Stimulated activated CD8-positive, alpha-beta memory T cell treated with anti-CD3 and anti-CD28 coated beads, Interleukin-15, amount 100 ng/mL, for 1 hour (primary cell): ENCODE measurements at regions not wholly inside any gene's neighbourhood (a gene's known extent, or its start where the extent isn't known, plus 50 kb on each side); places are given as distances from the start of the nearest gene placed in this dataset.

Source experiments
- DNase-seq: peaks from one replicate; pipeline ENCODE4 v3.0.0-alpha.2; 2020; ENCODE audit warnings: low read depth

DNA sequence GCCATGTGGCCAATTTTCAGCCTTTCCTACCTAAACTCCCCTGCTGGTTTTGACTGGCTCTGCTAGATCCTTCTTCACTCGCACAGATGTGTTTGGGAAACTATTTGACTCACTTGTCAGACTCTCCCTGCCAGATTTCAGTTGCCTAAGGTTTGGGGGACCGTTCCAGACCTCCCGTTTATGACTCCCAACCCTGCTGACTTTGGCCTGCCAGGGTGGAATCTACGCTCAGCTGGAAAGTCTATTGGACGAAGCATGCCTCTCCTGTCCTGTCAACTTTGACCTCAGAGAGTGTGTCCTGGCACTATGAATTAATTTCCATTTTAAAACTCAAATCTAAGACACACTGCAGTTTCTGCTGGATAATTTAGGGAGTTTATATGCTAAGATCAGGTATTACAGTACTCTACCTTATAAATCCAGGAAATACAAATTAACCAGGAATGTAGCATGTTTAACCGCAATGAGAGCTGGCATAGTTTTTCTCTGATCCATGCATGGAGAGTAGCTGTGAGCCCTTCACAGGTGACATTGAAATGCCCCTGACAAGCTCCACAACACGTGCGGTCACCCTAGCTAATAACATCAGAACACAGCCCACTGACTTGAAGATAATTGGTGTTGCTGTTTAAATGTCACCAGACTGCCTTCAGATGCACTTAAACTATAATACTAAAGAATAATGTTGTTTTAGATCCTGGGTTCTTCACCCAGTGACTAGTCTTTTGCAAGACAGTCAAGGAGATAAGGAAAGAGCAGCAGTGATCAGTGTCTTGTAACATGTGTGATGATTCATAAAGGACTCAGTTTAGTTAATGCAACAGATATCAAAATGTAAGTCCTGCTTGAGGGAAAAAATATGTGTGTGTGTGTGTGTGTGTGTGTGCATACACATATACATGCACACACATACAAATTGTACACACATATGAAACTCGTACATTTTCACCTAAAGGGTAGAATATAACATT is 223.0 kb upstream of the MCTP2 start:
- DNase-seq = no peak

- no peak for DNase-seq
Measured at GRCh38 chr15:94004697-94005096, 226.7 kb upstream of the MCTP2 start.

DNA sequence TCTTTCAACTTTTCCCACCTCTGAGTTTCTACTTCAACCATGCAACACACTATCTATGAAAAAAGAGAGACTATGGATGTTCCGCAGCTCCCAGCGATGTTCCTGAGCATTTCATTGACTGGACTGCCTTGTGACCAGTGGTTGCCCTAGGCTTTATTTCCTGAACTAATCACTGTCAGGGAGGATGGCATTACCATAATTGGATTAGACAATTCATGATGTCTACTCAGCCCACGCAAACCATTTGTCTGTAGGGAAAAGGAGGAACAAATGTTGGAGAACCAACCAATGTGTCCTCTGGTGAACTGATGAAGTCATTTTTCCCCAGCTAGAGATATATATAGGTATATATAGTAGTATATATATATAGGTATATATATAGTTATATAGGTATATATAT is 229.3 kb upstream of the MCTP2 start:
- DNase-seq = no peak

- DNase-seq = no peak
Measured at GRCh38 chr15:94001255-94001801, 230.0 kb upstream of the MCTP2 start.

DNA sequence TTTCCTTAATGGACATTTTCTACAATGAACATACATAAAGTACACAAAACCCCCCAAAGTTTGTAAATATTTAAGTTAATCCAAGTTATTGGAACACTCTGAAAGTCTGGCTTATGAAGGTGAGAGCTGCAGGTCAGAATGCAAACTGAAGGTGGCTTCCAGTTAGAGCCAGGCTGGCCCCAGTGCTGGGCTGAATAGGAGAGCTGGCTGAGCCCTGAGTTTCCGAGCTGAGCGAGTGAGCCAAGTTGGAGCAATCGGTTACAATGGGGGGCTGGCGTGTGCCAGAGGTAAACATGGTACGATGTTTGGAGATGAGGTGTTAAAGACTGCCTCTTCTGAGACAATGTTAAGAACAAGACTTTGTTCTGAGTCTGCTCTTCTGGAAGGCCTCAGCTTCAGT is 230.8 kb upstream of the MCTP2 start:
- no peak for DNase-seq

- DNase-seq = no peak
Measured at GRCh38 chr15:93997071-93997658, 234.2 kb upstream of the MCTP2 start.

DNA sequence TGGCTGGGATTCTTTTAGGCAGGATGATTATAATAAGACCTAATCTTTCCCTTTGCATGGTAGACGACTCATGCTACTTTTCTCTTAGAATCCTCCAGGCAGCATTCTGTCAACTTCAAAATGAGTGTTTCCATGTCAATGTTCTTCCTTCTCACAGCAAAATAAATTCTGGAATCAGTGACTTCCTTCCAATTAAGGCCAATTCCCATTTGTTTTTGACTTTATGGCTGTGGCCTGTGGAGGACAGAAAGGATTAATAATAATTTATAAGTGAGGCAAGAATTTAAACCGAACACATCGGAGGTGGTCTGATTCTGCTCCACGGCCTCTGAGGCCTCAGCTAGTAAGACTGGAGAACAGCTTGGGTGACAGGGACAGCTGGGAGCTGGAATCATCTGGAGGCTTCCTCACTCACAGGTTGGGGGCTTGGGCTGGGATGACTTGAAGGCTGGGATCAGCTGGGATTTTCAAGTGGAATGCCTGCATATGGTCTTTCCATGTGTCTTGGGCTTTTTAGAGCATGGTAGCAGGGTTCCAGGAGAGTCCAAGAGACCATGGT is 241.8 kb upstream of the MCTP2 start:
- DNase-seq = no peak

- DNase-seq = peak; percentile 2
Measured at GRCh38 chr15:93987068-93987467, 244.3 kb upstream of the MCTP2 start.

DNA sequence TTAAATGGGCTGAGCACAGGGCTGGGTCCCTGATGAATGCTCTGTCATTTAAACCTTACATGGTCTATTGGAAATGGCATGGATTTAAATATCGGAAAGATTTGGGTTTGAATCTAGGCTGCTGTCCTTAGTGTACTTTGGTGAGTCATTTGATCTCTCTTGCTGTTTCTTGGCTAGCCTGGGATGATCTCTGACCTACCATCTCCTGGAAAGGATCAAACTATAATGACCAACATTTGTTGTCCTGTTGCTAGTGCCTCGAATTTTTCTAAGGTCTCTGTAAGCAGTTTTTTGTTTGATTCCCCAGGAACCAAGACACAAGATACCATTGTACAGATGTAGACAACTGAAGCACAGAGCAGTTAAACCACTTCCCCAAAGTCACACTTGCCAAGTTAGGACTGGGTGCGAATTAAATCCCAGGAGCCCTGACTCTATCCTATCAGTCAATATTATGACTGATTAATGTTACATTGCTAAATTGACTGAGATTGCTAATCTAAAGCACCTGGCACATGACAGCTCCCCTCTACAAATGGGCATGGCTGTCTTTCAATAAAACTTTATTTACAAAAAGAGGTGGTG is 244.9 kb upstream of the MCTP2 start:
- DNase-seq = no peak

DNA sequence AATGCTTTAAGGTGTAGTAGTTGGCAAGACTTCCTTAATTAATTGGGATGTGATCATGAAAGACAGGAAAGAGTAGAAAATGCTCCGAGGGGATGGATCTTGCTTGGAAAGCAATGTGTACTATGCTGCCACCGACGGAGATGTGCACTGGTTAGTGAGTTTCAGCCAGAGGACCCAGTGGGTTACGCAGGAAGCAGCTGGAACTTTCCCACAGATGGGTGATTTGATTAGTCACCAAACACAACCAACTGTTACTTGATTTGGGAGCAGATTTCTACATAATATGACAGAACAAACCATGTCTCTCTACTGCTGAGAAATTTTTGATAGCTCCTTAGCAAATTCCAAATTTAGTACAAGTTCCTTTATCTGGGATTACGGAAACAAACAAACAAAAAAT is 245.4 kb upstream of the MCTP2 start:
- DNase-seq = no peak

- no peak for DNase-seq
Measured at GRCh38 chr15:93985176-93985575, 246.2 kb upstream of the MCTP2 start.

DNA sequence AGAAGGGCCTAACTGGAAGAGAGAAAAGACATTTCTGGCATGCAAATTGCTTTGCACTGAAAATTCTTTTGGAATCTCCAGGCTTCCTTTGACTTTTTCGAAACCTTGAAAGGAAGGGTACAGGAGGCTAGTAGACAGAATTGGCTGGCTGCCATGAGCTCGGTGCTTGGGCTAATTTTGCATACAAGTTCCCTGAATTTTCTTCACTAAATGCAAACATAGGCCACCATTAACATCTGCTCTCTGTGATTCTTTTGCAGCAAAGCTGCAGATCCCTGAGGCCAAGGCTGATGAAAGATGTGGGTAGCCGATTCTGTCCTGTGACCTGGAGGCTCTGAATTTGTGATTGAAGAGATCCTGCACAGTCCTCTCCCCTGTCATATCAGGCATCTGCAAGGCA is 247.8 kb upstream of the MCTP2 start:
- no peak for DNase-seq

DNA sequence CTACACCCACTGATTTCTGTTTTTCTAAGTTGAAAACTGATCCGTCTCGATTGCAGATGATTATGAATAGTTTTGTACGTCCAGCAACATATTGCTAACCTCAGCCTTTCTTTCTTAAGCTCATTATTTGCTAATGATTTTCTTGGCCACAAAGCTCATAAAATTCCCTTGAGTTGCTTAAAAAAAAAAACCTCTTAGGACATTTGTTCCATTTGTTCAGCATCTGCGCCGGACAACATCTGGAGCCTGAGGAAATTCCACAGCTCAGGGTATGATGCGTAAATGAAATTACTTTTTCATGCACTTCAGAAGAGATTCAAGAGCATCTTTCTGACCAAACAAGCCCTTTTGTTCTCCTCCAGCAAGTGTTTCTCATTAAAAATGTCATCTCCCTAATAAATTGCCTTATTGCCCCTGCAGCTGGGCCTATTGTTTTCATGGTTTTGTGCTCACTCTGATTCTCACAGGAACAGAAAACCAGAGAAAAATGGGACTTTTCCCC is 249.1 kb upstream of the MCTP2 start:
- no peak for DNase-seq

DNA sequence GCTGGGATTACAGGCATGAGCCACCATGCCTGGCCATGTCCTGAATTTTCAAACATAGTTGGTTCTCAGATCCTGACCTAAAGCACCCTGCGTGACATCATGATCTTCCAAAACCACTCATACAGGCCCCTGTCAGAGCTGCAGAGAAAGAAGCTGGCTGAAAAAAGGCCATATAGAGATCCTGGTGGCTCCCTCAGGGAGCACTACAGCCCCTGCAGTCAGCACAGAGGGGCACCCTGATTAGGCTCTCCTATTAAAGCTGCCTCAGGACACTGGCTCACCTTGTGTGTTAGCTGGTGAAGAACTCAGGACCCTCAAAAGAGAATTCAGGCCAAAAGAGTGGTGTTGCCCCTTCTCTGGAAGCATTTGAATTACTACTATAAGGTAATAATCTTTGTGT is 249.7 kb upstream of the MCTP2 start:
- no peak for DNase-seq

- DNase-seq = no peak
Measured at GRCh38 chr15:93980261-93980911, 251.0 kb upstream of the MCTP2 start.

DNA sequence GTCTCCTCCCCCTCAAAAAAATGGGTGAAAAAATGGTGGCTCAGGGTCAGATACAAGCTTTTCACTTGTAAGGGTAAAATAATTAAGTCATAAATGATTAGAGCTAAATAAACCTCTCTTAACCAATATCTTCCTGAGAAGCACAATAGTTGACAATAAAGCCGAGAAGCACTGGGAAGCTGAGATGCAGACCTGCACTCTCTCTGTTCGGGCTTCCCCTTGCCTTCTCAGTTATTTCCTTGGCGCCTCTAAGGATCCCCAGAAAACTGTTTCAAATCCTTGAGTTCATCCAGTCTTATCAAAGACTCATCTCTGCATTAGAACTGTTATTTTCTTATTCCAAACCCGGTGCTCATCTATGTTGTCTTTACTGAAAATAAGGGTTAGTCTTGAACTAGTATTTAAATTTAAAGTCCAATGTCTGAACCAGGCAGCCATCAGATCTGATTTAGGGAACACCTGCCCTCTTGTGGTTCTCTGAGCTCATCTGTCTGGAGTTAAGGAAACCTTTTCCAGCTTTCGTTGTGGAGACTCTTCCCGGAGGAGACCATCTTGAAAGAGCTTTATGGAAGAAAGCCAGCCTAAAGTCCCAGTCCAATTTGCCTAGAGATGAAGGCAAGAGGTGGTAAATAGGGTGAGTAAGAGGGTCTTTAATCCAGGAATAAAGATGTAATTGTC is 256.4 kb upstream of the MCTP2 start:
- DNase-seq = no peak

- no peak for DNase-seq
Measured at GRCh38 chr15:93973287-93973686, 258.1 kb upstream of the MCTP2 start.

- no peak for DNase-seq
Measured at GRCh38 chr15:93968773-93969172, 262.6 kb upstream of the MCTP2 start.

GRCh38 chr15:93965304-93965908 is 266.0 kb upstream of the MCTP2 start:
- DNase-seq = no peak

- no peak for DNase-seq
Measured at GRCh38 chr15:93954985-93955571, 276.3 kb upstream of the MCTP2 start.
